B cell (primary cell): ENCODE measurements at regions not wholly inside any gene's neighbourhood (a gene's known extent, or its start where the extent isn't known, plus 50 kb on each side); places are given as distances from the start of the nearest gene placed in this dataset.

Experiments used
- ATAC-seq: fragments of 200-7000 bp; cut with Tn5 transposase; one replicate; pipeline ENCODE4 v1.10.0; 2021; ENCODE audit warnings: low read depth, mild to moderate bottlenecking, moderate number of reproducible peaks, moderate library complexity
- CTCF ChIA-PET: fragments of 350-600 bp; sonication (Branson Sonifier 250); formaldehyde crosslinking; loops from one replicate; lab custom pipeline; 2021; ENCODE audit warnings: antibody characterized with exemption, inconsistent platforms; lab: Charles Lee
- POLR2A ChIA-PET: fragments of 350-600 bp; sonication (Branson Sonifier 250); formaldehyde crosslinking; loops from one replicate; lab custom pipeline; 2021; ENCODE audit warnings: antibody characterized with exemption; lab: Charles Lee
- DNase-seq: peaks from one replicate; pipeline ENCODE4 v3.0.0; 2013
- H2AFZ ChIP-seq: 2 replicates; pipeline ENCODE4 v1.6.1; 2012; ENCODE audit warnings: mild to moderate bottlenecking, low read depth, low read length; ENCODE audit not compliant: insufficient read depth, poor library complexity, severe bottlenecking
- H3K27ac ChIP-seq, 2 donors: 1 replicate in 1 of 2; 2 replicates in 1 of 2; pipeline ENCODE4 v1.5.1; 2012 to 2013; ENCODE audit warnings: low read length in 2 of 2, mild to moderate bottlenecking in 2 of 2, moderate library complexity in 1 of 2
- H3K27me3 ChIP-seq, 4 experiments: fragments of 200-600 bp in 1 of 4; sonication (generic) in 1 of 4; replicated peaks in 1 of 4; 1 replicate in 2 of 4; 2 replicates in 2 of 4; pipeline versions ENCODE4 v1.6.1 to v1.7.0; 2013 to 2016; ENCODE audit warnings: low read length in 3 of 4, mild to moderate bottlenecking in 2 of 4, mixed read lengths in 1 of 4, moderate library complexity in 1 of 4; ENCODE audit not compliant: insufficient read depth in 4 of 4, control insufficient read depth in 3 of 4; ENCODE audit errors: control extremely low read depth in 1 of 4
- H3K36me3 ChIP-seq, 2 experiments: replicated peaks in 1 of 2; 1 replicate in 1 of 2; 2 replicates in 1 of 2; pipeline versions ENCODE4 v1.6.1 to v1.7.1; 2013; ENCODE audit warnings: low read length in 1 of 2; ENCODE audit not compliant: insufficient read depth in 2 of 2, control insufficient read depth in 1 of 2; ENCODE audit errors: control extremely low read depth in 1 of 2, extremely low read depth in 1 of 2
- H3K4me1 ChIP-seq, 2 donors: fragments of 200-600 bp in 1 of 2; sonication (generic) in 1 of 2; 1 replicate in 1 of 2; 2 replicates in 1 of 2; pipeline versions ENCODE4 v1.5.1 to v1.6.1; 2013 to 2017; ENCODE audit warnings: low read length in 2 of 2; ENCODE audit not compliant: control insufficient read depth in 2 of 2, insufficient read depth in 2 of 2
- H3K4me2 ChIP-seq: replicated peaks from 2 replicates; pipeline ENCODE3; 2012; ENCODE audit warnings: mild to moderate bottlenecking, low read depth, low read length; ENCODE audit not compliant: poor library complexity, severe bottlenecking
- H3K4me3 ChIP-seq, 5 experiments: fragments of 200-600 bp in 1 of 5; sonication (generic) in 1 of 5; 1 replicate in 3 of 5; 2 replicates in 2 of 5; pipeline versions ENCODE4 v1.5.1 to v1.7.0; 2011 to 2016; ENCODE audit warnings: low read length in 4 of 5, mild to moderate bottlenecking in 4 of 5, low read depth in 2 of 5, control low read depth in 1 of 5, moderate library complexity in 1 of 5; ENCODE audit not compliant: insufficient read depth in 1 of 5; ENCODE audit errors: control extremely low read depth in 1 of 5, extremely low read depth in 1 of 5
- H3K79me2 ChIP-seq: fragments of 200-600 bp; sonication (generic); one replicate; pipeline ENCODE4 v1.6.0; 2016; ENCODE audit warnings: low read length; ENCODE audit not compliant: control insufficient read depth, insufficient read depth
- H3K9ac ChIP-seq: fragments of 200-600 bp; sonication (generic); 2 replicates; pipeline ENCODE4 v1.6.1; 2017; ENCODE audit warnings: mild to moderate bottlenecking, low read length, moderate library complexity
- H3K9me3 ChIP-seq, 3 donors: one replicate each; pipeline versions ENCODE4 v1.6.1 to v1.7.1; 2013; ENCODE audit warnings: low read length in 2 of 3; ENCODE audit not compliant: control insufficient read depth in 2 of 3, insufficient read depth in 1 of 3; ENCODE audit errors: control extremely low read depth in 1 of 3
- H4K20me1 ChIP-seq: 2 replicates; pipeline ENCODE4 v1.6.0; 2012; ENCODE audit warnings: mild to moderate bottlenecking, low read length; ENCODE audit not compliant: insufficient read depth, control insufficient read depth, poor library complexity, severe bottlenecking
- H3K27ac Mint-ChIP-seq: one replicate; pipeline ENCODE4 v1.8.0; 2021; ENCODE audit warnings: mixed read lengths
- H3K27me3 Mint-ChIP-seq: one replicate; pipeline ENCODE4 v1.8.0; 2021; ENCODE audit warnings: mixed read lengths
- H3K4me1 Mint-ChIP-seq: one replicate; pipeline ENCODE4 v1.8.0; 2021; ENCODE audit warnings: mixed read lengths
- H3K4me3 Mint-ChIP-seq: one replicate; pipeline ENCODE4 v1.8.0; 2021; ENCODE audit warnings: mixed read lengths
- H3K9me3 Mint-ChIP-seq: one replicate; pipeline ENCODE4 v1.8.0; 2022; ENCODE audit warnings: mixed read lengths; ENCODE audit not compliant: insufficient read depth
- CTCF ChIP-seq: fragments of 200-600 bp; IDR thresholded peaks from one replicate; pipeline ENCODE4 v1.8.0; 2022; ENCODE audit warnings: antibody characterized with exemption, mild to moderate bottlenecking
- EZH2 ChIP-seq: IDR thresholded peaks from 2 replicates; pipeline ENCODE4 v1.6.1; 2012; ENCODE audit warnings: borderline replicate concordance, low read depth, mild to moderate bottlenecking, moderate library complexity, low read length; ENCODE audit not compliant: insufficient read depth, poor library complexity, severe bottlenecking
- WGBS: methylation state at CpG from one replicate; pipeline ENCODE4 v1.1.5; 2013; ENCODE audit warnings: missing lambda C conversion rate; ENCODE audit not compliant: insufficient coverage; 5-methylcytosine and 5-hydroxymethylcytosine counted together
- intact Hi-C: fragments of 100-400 bp; cut with micrococcal nuclease; formaldehyde crosslinking; loops from one replicate; pipeline ENCODE4 v1.10.0; 2022

DNA sequence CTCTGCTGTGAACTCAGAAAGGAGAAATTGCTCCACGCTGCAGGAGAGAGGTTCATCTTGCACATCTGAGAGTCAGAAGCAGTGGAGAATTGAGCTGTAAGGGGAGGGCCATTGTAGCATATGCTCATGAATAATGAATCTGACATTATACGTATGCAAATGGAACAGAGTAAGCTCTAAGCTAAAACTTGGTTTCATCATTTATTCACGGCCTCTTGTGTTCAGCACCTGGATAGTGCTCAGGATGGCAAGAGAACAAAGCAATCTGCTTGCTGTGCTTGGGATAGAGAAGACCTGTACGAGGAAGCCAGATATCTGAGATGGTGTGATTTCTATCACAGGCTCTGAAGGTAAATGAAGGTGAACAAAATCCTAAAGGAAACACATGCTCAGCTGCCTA lies 87.9 kb upstream of the GCFC2 start:
- Mint-ChIP-seq H3K27ac (no peak overlapping the region), H3K4me3 (no peak overlapping the region), H3K9me3 (no peaks in the 10 kb centered on the region), H3K27me3 (no peaks in the 10 kb centered on the region), H3K4me1 (no peaks in the 10 kb centered on the region)
- ATAC-seq (no peak), DNase-seq (no peak)
- ChIA-PET POLR2A (no interaction called here), CTCF (no interaction called here)
- Histone ChIP-seq H3K27me3 (no peaks in the 10 kb centered on the region), H3K9me3 (no peaks in the 10 kb centered on the region), H3K4me1 (no peaks in the 10 kb centered on the region), H3K9ac (no peak overlapping the region), H3K36me3 (no peaks in the 10 kb centered on the region), H3K4me3 (no peak overlapping the region), H4K20me1 (no peaks in the 10 kb centered on the region), H3K27ac (no peak overlapping the region), H3K4me2 (no peak overlapping the region), H2AFZ (no peak overlapping the region), H3K79me2 (no peaks in the 10 kb centered on the region)
- TF ChIP-seq EZH2, result no peak
- TF ChIP-seq CTCF, result no peak
- 78% methylated on average over 4 of the region's 4 CpGs for WGBS
- intact Hi-C loops, result no loop called here

GRCh38 chr2:75792996-75793395 lies 82.3 kb upstream of the GCFC2 start:
- intact Hi-C loops, result no loop called here
- Histone ChIP-seq H3K79me2 (no peaks in the 10 kb centered on the region), H2AFZ (no peak overlapping the region), H3K4me1 (no peaks in the 10 kb centered on the region), H3K27me3 (no peaks in the 10 kb centered on the region), H3K4me2 (no peak overlapping the region), H3K27ac (no peak overlapping the region), H3K9ac (no peak overlapping the region), H3K36me3 (no peaks in the 10 kb centered on the region), H4K20me1 (no peaks in the 10 kb centered on the region), H3K4me3 (no peak overlapping the region), H3K9me3 (no peaks in the 10 kb centered on the region)
- Mint-ChIP-seq H3K27me3 (peaks cover 6% of the 10 kb centered on the region), H3K4me1 (no peaks in the 10 kb centered on the region), H3K9me3 (no peaks in the 10 kb centered on the region), H3K27ac (no peak overlapping the region), H3K4me3 (no peak overlapping the region)
- CTCF ChIA-PET, result no interaction called here
- TF ChIP-seq CTCF (no peak), EZH2 (no peak)
- DNase-seq, result no peak
- ATAC-seq, result no peak
- POLR2A ChIA-PET, result no interaction called here
- WGBS, result no CpG with 5 or more reads among the region's 1 CpG
